ENCODE measurements at regions not wholly inside any gene's neighbourhood (a gene's known extent, or its start where the extent isn't known, plus 50 kb on each side); places are given as distances from the start of the nearest gene placed in this dataset.

- H3K27ac Mint-ChIP-seq, result peak overlapping the region in 1 of 7 donors; percentile 33
- intact Hi-C loops (cut with micrococcal nuclease), result no loop called here
- CTCF ChIA-PET (ENCODE audit: partially characterized antibody), result no interaction called here
These were observed 88.8 kb upstream of the NYAP2 start for GRCh38 chr2:225310745-225311144.

GRCh38 chr2:225309516-225309915 is 90.0 kb upstream of the NYAP2 start:
- H3K4me1 ChIP-seq (ENCODE audit: insufficient read depth, low read length), result no peaks in the 10 kb centered on the region
- no peak overlapping the region for H3K27ac ChIP-seq (ENCODE audit: low read depth, low read length)
- Mint-ChIP-seq H3K4me3 (no peak overlapping the region), H3K4me1 (peaks cover 0 to 1% (median 0%) of the 10 kb centered on the region in 4 donors), H3K27ac (no peak overlapping the region), H3K27me3 (peaks cover 0 to 7% of the 10 kb centered on the region in 2 donors), H3K36me3 (no peaks in the 10 kb centered on the region), H3K9me3 (peaks cover 0 to 4% (median 0%) of the 10 kb centered on the region in 8 donors)
- POLR2A ChIA-PET (ENCODE audit: partially characterized antibody), result no interaction called here
- no peak overlapping the region for H3K4me3 ChIP-seq (ENCODE audit: low read length in 2 of 2)
- H3K36me3 ChIP-seq (ENCODE audit: insufficient read depth, low read length), result no peaks in the 10 kb centered on the region
- no peaks in the 10 kb centered on the region for H3K27me3 ChIP-seq (ENCODE audit: insufficient read depth, low read length)
- DNase-seq, result no peak
- no peaks in the 10 kb centered on the region for H3K9me3 ChIP-seq (ENCODE audit: control insufficient read depth in 1 of 2, low read length in 2 of 2)
- CTCF ChIA-PET (ENCODE audit: partially characterized antibody), result no interaction called here
- intact Hi-C loops (cut with micrococcal nuclease), result no loop called here

More at GRCh38 chr2:225310745-225311144, 88.8 kb upstream of the NYAP2 start:
- Histone ChIP-seq H3K27ac (ENCODE audit: low read depth, low read length) (no peak overlapping the region), H3K36me3 (ENCODE audit: insufficient read depth, low read length) (no peaks in the 10 kb centered on the region), H3K4me3 (ENCODE audit: low read length in 2 of 2) (no peak overlapping the region), H3K27me3 (ENCODE audit: insufficient read depth, low read length) (no peaks in the 10 kb centered on the region), H3K4me1 (ENCODE audit: insufficient read depth, low read length) (no peaks in the 10 kb centered on the region), H3K9me3 (ENCODE audit: control insufficient read depth in 1 of 2, low read length in 2 of 2) (no peaks in the 10 kb centered on the region)
- Mint-ChIP-seq H3K27me3 (peaks cover 0 to 7% of the 10 kb centered on the region in 2 donors), H3K9me3 (no peaks in the 10 kb centered on the region), H3K4me1 (peaks cover 0 to 1% (median 0%) of the 10 kb centered on the region in 4 donors), H3K4me3 (no peak overlapping the region), H3K36me3 (no peaks in the 10 kb centered on the region)
- no peak for DNase-seq
- POLR2A ChIA-PET (ENCODE audit: partially characterized antibody), result no interaction called here

GRCh38 chr2:225296951-225297350 is 102.6 kb upstream of the NYAP2 start:
- no peaks in the 10 kb centered on the region for H3K4me1 Mint-ChIP-seq
- POLR2A ChIA-PET (ENCODE audit: partially characterized antibody), result no interaction called here
- Histone ChIP-seq H3K36me3 (ENCODE audit: insufficient read depth, low read length) (no peaks in the 10 kb centered on the region), H3K27ac (ENCODE audit: low read depth, low read length) (no peak overlapping the region), H3K4me1 (ENCODE audit: insufficient read depth, low read length) (no peaks in the 10 kb centered on the region), H3K27me3 (ENCODE audit: insufficient read depth, low read length) (no peaks in the 10 kb centered on the region), H3K9me3 (ENCODE audit: control insufficient read depth in 1 of 2, low read length in 2 of 2) (no peaks in the 10 kb centered on the region), H3K4me3 (ENCODE audit: low read length in 2 of 2) (no peak overlapping the region)
- CTCF ChIA-PET (ENCODE audit: partially characterized antibody), result no interaction called here
- DNase-seq, result no peak
- H3K9me3 Mint-ChIP-seq, result peaks cover 5 to 22% (median 15%) of the 10 kb centered on the region in 8 donors
- H3K36me3 Mint-ChIP-seq, result peaks cover 0 to 2% of the 10 kb centered on the region in 2 donors
- no peak overlapping the region for H3K27ac Mint-ChIP-seq
- no peak overlapping the region for H3K4me3 Mint-ChIP-seq
- intact Hi-C loops (cut with micrococcal nuclease), result no loop called here
- H3K27me3 Mint-ChIP-seq, result peaks cover 12% of the 10 kb centered on the region in 2 donors

GRCh38 chr2:225295102-225295501 is 104.4 kb upstream of the NYAP2 start:
- Histone ChIP-seq H3K27me3 (ENCODE audit: insufficient read depth, low read length) (no peaks in the 10 kb centered on the region), H3K9me3 (ENCODE audit: control insufficient read depth in 1 of 2, low read length in 2 of 2) (no peaks in the 10 kb centered on the region), H3K27ac (ENCODE audit: low read depth, low read length) (no peak overlapping the region), H3K4me1 (ENCODE audit: insufficient read depth, low read length) (no peaks in the 10 kb centered on the region), H3K4me3 (ENCODE audit: low read length in 2 of 2) (no peak overlapping the region), H3K36me3 (ENCODE audit: insufficient read depth, low read length) (no peaks in the 10 kb centered on the region)
- Mint-ChIP-seq H3K4me3 (no peak overlapping the region), H3K36me3 (no peaks in the 10 kb centered on the region), H3K27me3 (peaks cover 7 to 11% of the 10 kb centered on the region in 2 donors), H3K9me3 (peaks cover 0 to 4% (median 0%) of the 10 kb centered on the region in 8 donors), H3K27ac (no peak overlapping the region), H3K4me1 (no peaks in the 10 kb centered on the region)
- ChIA-PET CTCF (ENCODE audit: partially characterized antibody) (interaction anchor here (0.8 to 1.6 kb wide), 2 partner anchors 12 kb away, joined by 3 to 5 read pairs; no protein-coding TSS in a partner anchor), POLR2A (ENCODE audit: partially characterized antibody) (no interaction called here)
- intact Hi-C loops (cut with micrococcal nuclease), result no loop called here
- DNase-seq, result no peak

- intact Hi-C loops (cut with micrococcal nuclease), result no loop called here
- no peak for DNase-seq
- Histone ChIP-seq H3K9me3 (ENCODE audit: control insufficient read depth in 1 of 2, low read length in 2 of 2) (no peaks in the 10 kb centered on the region), H3K27me3 (ENCODE audit: insufficient read depth, low read length) (no peaks in the 10 kb centered on the region), H3K36me3 (ENCODE audit: insufficient read depth, low read length) (no peaks in the 10 kb centered on the region), H3K27ac (ENCODE audit: low read depth, low read length) (no peak overlapping the region), H3K4me1 (ENCODE audit: insufficient read depth, low read length) (no peaks in the 10 kb centered on the region), H3K4me3 (ENCODE audit: low read length in 2 of 2) (no peak overlapping the region)
- no peaks in the 10 kb centered on the region for H3K36me3 Mint-ChIP-seq
- ChIA-PET POLR2A (ENCODE audit: partially characterized antibody) (no interaction called here), CTCF (ENCODE audit: partially characterized antibody) (no interaction called here)
- no peak overlapping the region for H3K4me3 Mint-ChIP-seq
- peak overlapping the region in 1 of 7 donors; percentile 47 for H3K27ac Mint-ChIP-seq
- H3K9me3 Mint-ChIP-seq, result no peaks in the 10 kb centered on the region
- peaks cover 5 to 7% of the 10 kb centered on the region in 2 donors for H3K27me3 Mint-ChIP-seq
- H3K4me1 Mint-ChIP-seq, result no peaks in the 10 kb centered on the region
These were observed 105.9 kb upstream of the NYAP2 start for GRCh38 chr2:225293638-225294037.

- Histone ChIP-seq H3K36me3 (ENCODE audit: insufficient read depth, low read length) (no peaks in the 10 kb centered on the region), H3K9me3 (ENCODE audit: control insufficient read depth in 1 of 2, low read length in 2 of 2) (no peaks in the 10 kb centered on the region), H3K27ac (ENCODE audit: low read depth, low read length) (no peak overlapping the region), H3K27me3 (ENCODE audit: insufficient read depth, low read length) (no peaks in the 10 kb centered on the region), H3K4me1 (ENCODE audit: insufficient read depth, low read length) (no peaks in the 10 kb centered on the region), H3K4me3 (ENCODE audit: low read length in 2 of 2) (no peak overlapping the region)
- ChIA-PET POLR2A (ENCODE audit: partially characterized antibody) (no interaction called here), CTCF (ENCODE audit: partially characterized antibody) (no interaction called here)
- H3K9me3 Mint-ChIP-seq, result no peaks in the 10 kb centered on the region
- H3K4me1 Mint-ChIP-seq, result no peaks in the 10 kb centered on the region
- no peaks in the 10 kb centered on the region for H3K36me3 Mint-ChIP-seq
- peaks cover 5 to 6% of the 10 kb centered on the region in 2 donors for H3K27me3 Mint-ChIP-seq
- intact Hi-C loops (cut with micrococcal nuclease), result no loop called here
- no peak overlapping the region for H3K4me3 Mint-ChIP-seq
- no peak for DNase-seq
- H3K27ac Mint-ChIP-seq, result no peak overlapping the region
These were observed 108.6 kb upstream of the NYAP2 start for GRCh38 chr2:225290757-225291400.

GRCh38 chr2:225289659-225290058 is 109.9 kb upstream of the NYAP2 start:
- Histone ChIP-seq H3K4me1 (ENCODE audit: insufficient read depth, low read length) (no peaks in the 10 kb centered on the region), H3K27ac (ENCODE audit: low read depth, low read length) (no peak overlapping the region), H3K4me3 (ENCODE audit: low read length in 2 of 2) (no peak overlapping the region), H3K9me3 (ENCODE audit: control insufficient read depth in 1 of 2, low read length in 2 of 2) (no peaks in the 10 kb centered on the region), H3K27me3 (ENCODE audit: insufficient read depth, low read length) (no peaks in the 10 kb centered on the region), H3K36me3 (ENCODE audit: insufficient read depth, low read length) (no peaks in the 10 kb centered on the region)
- H3K27me3 Mint-ChIP-seq, result peaks cover 5 to 6% of the 10 kb centered on the region in 2 donors
- H3K27ac Mint-ChIP-seq, result no peak overlapping the region
- H3K4me1 Mint-ChIP-seq, result no peaks in the 10 kb centered on the region
- ChIA-PET POLR2A (ENCODE audit: partially characterized antibody) (no interaction called here), CTCF (ENCODE audit: partially characterized antibody) (no interaction called here)
- no peak overlapping the region for H3K4me3 Mint-ChIP-seq
- DNase-seq, result no peak
- H3K9me3 Mint-ChIP-seq, result no peaks in the 10 kb centered on the region
- no peaks in the 10 kb centered on the region for H3K36me3 Mint-ChIP-seq
- intact Hi-C loops (cut with micrococcal nuclease), result no loop called here

Measured in CD4-positive, alpha-beta memory T cell (primary cell).